GM19463 (cell line): ENCODE measurements at regions not wholly inside any gene's neighbourhood (a gene's known extent, or its start where the extent isn't known, plus 50 kb on each side); places are given as distances from the start of the nearest gene placed in this dataset.
A peak's percentile ranks its signal among the peaks of the same experiment; 100 is the strongest.

Source experiments
- ATAC-seq: cut with Tn5 transposase; IDR thresholded peaks from one replicate; pipeline ENCODE4 v1.9.1; 2021; ENCODE audit warnings: mild to moderate bottlenecking, moderate library complexity; ENCODE audit not compliant: unreplicated experiment

GRCh38 chr16:79303206-79303605, 297.3 kb downstream of the MAF start:
- ATAC-seq, result no peak

GRCh38 chr16:79302731-79303130, 297.8 kb downstream of the MAF start:
- ATAC-seq, result no peak

GRCh38 chr16:79301051-79301450, 299.5 kb downstream of the MAF start:
- ATAC-seq, result no peak

- no peak for ATAC-seq
Observed at GRCh38 chr16:79298894-79299799, 301.4 kb downstream of the MAF start.

- no peak for ATAC-seq
Observed at GRCh38 chr16:79298476-79298875, 302.1 kb downstream of the MAF start.

GRCh38 chr16:79297805-79298204, 302.7 kb downstream of the MAF start:
- ATAC-seq, result no peak

- ATAC-seq, result no peak
Observed at GRCh38 chr16:79297296-79297695, 303.2 kb downstream of the MAF start.

- ATAC-seq, result no peak
Observed at GRCh38 chr16:79296491-79296890, 304.0 kb downstream of the MAF start.

GRCh38 chr16:79295746-79296145, 304.8 kb downstream of the MAF start:
- ATAC-seq, result no peak

GRCh38 chr16:79295162-79295561, 305.4 kb downstream of the MAF start:
- no peak for ATAC-seq

GRCh38 chr16:79294568-79294967, 306.0 kb downstream of the MAF start:
- ATAC-seq, result no peak

GRCh38 chr16:79293836-79294460, 306.6 kb downstream of the MAF start:
- no peak for ATAC-seq

GRCh38 chr16:79288066-79288465, 312.5 kb downstream of the MAF start:
- no peak for ATAC-seq

GRCh38 chr16:79287424-79287917, 313.1 kb downstream of the MAF start:
- no peak for ATAC-seq

- peak; percentile 94 for ATAC-seq
Observed at GRCh38 chr16:79286646-79287423, 313.7 kb downstream of the MAF start.

GRCh38 chr16:79284766-79285165, 315.8 kb downstream of the MAF start:
- ATAC-seq, result no peak

GRCh38 chr16:79283578-79283977, 317.0 kb downstream of the MAF start:
- no peak for ATAC-seq

- no peak for ATAC-seq
Observed at GRCh38 chr16:79282806-79283205, 317.7 kb downstream of the MAF start.

GRCh38 chr16:79278506-79278905, 322.0 kb downstream of the MAF start:
- ATAC-seq, result no peak

GRCh38 chr16:79276501-79276900, 324.0 kb downstream of the MAF start:
- no peak for ATAC-seq

- ATAC-seq, result no peak
Observed at GRCh38 chr16:79274264-79274663, 326.3 kb downstream of the MAF start.
